ENCODE measurements at regions not wholly inside any gene's neighbourhood (a gene's known extent, or its start where the extent isn't known, plus 50 kb on each side); places are given as distances from the start of the nearest gene placed in this dataset.
"Not testable (repeated sequence)": the region's sequence is repeated elsewhere in the genome, so short reads cannot be mapped to it uniquely, and the experiment has no call there.

- not testable (repeated sequence) for DNase-seq (ENCODE audit: low read depth in 2 of 2)
These were observed 196.0 kb downstream of the KLRB1 start for GRCh38 chr12:9411616-9412268.

- not testable (repeated sequence) for DNase-seq (ENCODE audit: low read depth in 2 of 2)
These were observed 199.2 kb upstream of the PZP start for GRCh38 chr12:9407425-9407748.

GRCh38 chr12:9406564-9407424 lies 198.6 kb upstream of the PZP start:
- no peak for DNase-seq (ENCODE audit: low read depth in 2 of 2)

- DNase-seq (ENCODE audit: low read depth in 2 of 2): no peak
These were observed 197.8 kb upstream of the PZP start for GRCh38 chr12:9405886-9406563.

- no peak for DNase-seq (ENCODE audit: low read depth in 2 of 2)
These were observed 196.5 kb upstream of the PZP start for GRCh38 chr12:9404469-9405260.

GRCh38 chr12:9404031-9404430 lies 195.8 kb upstream of the PZP start:
- no peak for DNase-seq (ENCODE audit: low read depth in 2 of 2)

GRCh38 chr12:9402432-9403040 lies 194.3 kb upstream of the PZP start:
- DNase-seq (ENCODE audit: low read depth in 2 of 2): not testable (repeated sequence)

GRCh38 chr12:9396367-9396766 lies 188.2 kb upstream of the PZP start:
- not testable (repeated sequence) for DNase-seq (ENCODE audit: low read depth in 2 of 2)

GRCh38 chr12:9395220-9395619 lies 187.0 kb upstream of the PZP start:
- DNase-seq (ENCODE audit: low read depth in 2 of 2): not testable (repeated sequence)

GRCh38 chr12:9392842-9393241 lies 184.6 kb upstream of the PZP start:
- DNase-seq (ENCODE audit: low read depth in 2 of 2): no peak

- DNase-seq (ENCODE audit: low read depth in 2 of 2): no peak
These were observed 183.6 kb upstream of the PZP start for GRCh38 chr12:9391815-9392214.

GRCh38 chr12:9390761-9391160 lies 182.6 kb upstream of the PZP start:
- DNase-seq (ENCODE audit: low read depth in 2 of 2): no peak

- DNase-seq (ENCODE audit: low read depth in 2 of 2): no peak
These were observed 181.6 kb upstream of the PZP start for GRCh38 chr12:9389796-9390195.

- DNase-seq (ENCODE audit: low read depth in 2 of 2): no peak
These were observed 180.2 kb upstream of the PZP start for GRCh38 chr12:9388379-9388778.

GRCh38 chr12:9387450-9387849 lies 179.3 kb upstream of the PZP start:
- DNase-seq (ENCODE audit: low read depth in 2 of 2): no peak

GRCh38 chr12:9383585-9383984 lies 175.4 kb upstream of the PZP start:
- DNase-seq (ENCODE audit: low read depth in 2 of 2): no peak

- DNase-seq (ENCODE audit: low read depth in 2 of 2): no peak
These were observed 173.4 kb upstream of the PZP start for GRCh38 chr12:9381619-9382018.

- DNase-seq (ENCODE audit: low read depth in 2 of 2): no peak
These were observed 172.5 kb upstream of the PZP start for GRCh38 chr12:9380650-9381049.

GRCh38 chr12:9379023-9379742 lies 171.0 kb upstream of the PZP start:
- DNase-seq (ENCODE audit: low read depth in 2 of 2): no peak

- DNase-seq (ENCODE audit: low read depth in 2 of 2): no peak
These were observed 170.2 kb upstream of the PZP start for GRCh38 chr12:9378430-9378835.

- DNase-seq (ENCODE audit: low read depth in 2 of 2): no peak
These were observed 164.0 kb upstream of the PZP start for GRCh38 chr12:9372202-9372601.
